B cell (primary cell): ENCODE measurements at regions not wholly inside any gene's neighbourhood (a gene's known extent, or its start where the extent isn't known, plus 50 kb on each side); places are given as distances from the start of the nearest gene placed in this dataset.

Experiments
- ATAC-seq: fragments of 200-7000 bp; cut with Tn5 transposase; one replicate; pipeline ENCODE4 v1.10.0; 2021; ENCODE audit warnings: low read depth, mild to moderate bottlenecking, moderate number of reproducible peaks, moderate library complexity
- CTCF ChIA-PET: fragments of 350-600 bp; sonication (Branson Sonifier 250); formaldehyde crosslinking; loops from one replicate; lab custom pipeline; 2021; ENCODE audit warnings: antibody characterized with exemption, inconsistent platforms; lab: Charles Lee
- POLR2A ChIA-PET: fragments of 350-600 bp; sonication (Branson Sonifier 250); formaldehyde crosslinking; loops from one replicate; lab custom pipeline; 2021; ENCODE audit warnings: antibody characterized with exemption; lab: Charles Lee
- DNase-seq: peaks from one replicate; pipeline ENCODE4 v3.0.0; 2013
- H2AFZ ChIP-seq: 2 replicates; pipeline ENCODE4 v1.6.1; 2012; ENCODE audit warnings: mild to moderate bottlenecking, low read depth, low read length; ENCODE audit not compliant: insufficient read depth, poor library complexity, severe bottlenecking
- H3K27ac ChIP-seq, 2 donors: 1 replicate in 1 of 2; 2 replicates in 1 of 2; pipeline ENCODE4 v1.5.1; 2012 to 2013; ENCODE audit warnings: low read length in 2 of 2, mild to moderate bottlenecking in 2 of 2, moderate library complexity in 1 of 2
- H3K27me3 ChIP-seq, 4 experiments: fragments of 200-600 bp in 1 of 4; sonication (generic) in 1 of 4; replicated peaks in 1 of 4; 1 replicate in 2 of 4; 2 replicates in 2 of 4; pipeline versions ENCODE4 v1.6.1 to v1.7.0; 2013 to 2016; ENCODE audit warnings: low read length in 3 of 4, mild to moderate bottlenecking in 2 of 4, mixed read lengths in 1 of 4, moderate library complexity in 1 of 4; ENCODE audit not compliant: insufficient read depth in 4 of 4, control insufficient read depth in 3 of 4; ENCODE audit errors: control extremely low read depth in 1 of 4
- H3K36me3 ChIP-seq, 2 experiments: replicated peaks in 1 of 2; 1 replicate in 1 of 2; 2 replicates in 1 of 2; pipeline versions ENCODE4 v1.6.1 to v1.7.1; 2013; ENCODE audit warnings: low read length in 1 of 2; ENCODE audit not compliant: insufficient read depth in 2 of 2, control insufficient read depth in 1 of 2; ENCODE audit errors: control extremely low read depth in 1 of 2, extremely low read depth in 1 of 2
- H3K4me1 ChIP-seq, 2 donors: fragments of 200-600 bp in 1 of 2; sonication (generic) in 1 of 2; 1 replicate in 1 of 2; 2 replicates in 1 of 2; pipeline versions ENCODE4 v1.5.1 to v1.6.1; 2013 to 2017; ENCODE audit warnings: low read length in 2 of 2; ENCODE audit not compliant: control insufficient read depth in 2 of 2, insufficient read depth in 2 of 2
- H3K4me2 ChIP-seq: replicated peaks from 2 replicates; pipeline ENCODE3; 2012; ENCODE audit warnings: mild to moderate bottlenecking, low read depth, low read length; ENCODE audit not compliant: poor library complexity, severe bottlenecking
- H3K4me3 ChIP-seq, 5 experiments: fragments of 200-600 bp in 1 of 5; sonication (generic) in 1 of 5; 1 replicate in 3 of 5; 2 replicates in 2 of 5; pipeline versions ENCODE4 v1.5.1 to v1.7.0; 2011 to 2016; ENCODE audit warnings: low read length in 4 of 5, mild to moderate bottlenecking in 4 of 5, low read depth in 2 of 5, control low read depth in 1 of 5, moderate library complexity in 1 of 5; ENCODE audit not compliant: insufficient read depth in 1 of 5; ENCODE audit errors: control extremely low read depth in 1 of 5, extremely low read depth in 1 of 5
- H3K79me2 ChIP-seq: fragments of 200-600 bp; sonication (generic); one replicate; pipeline ENCODE4 v1.6.0; 2016; ENCODE audit warnings: low read length; ENCODE audit not compliant: control insufficient read depth, insufficient read depth
- H3K9ac ChIP-seq: fragments of 200-600 bp; sonication (generic); 2 replicates; pipeline ENCODE4 v1.6.1; 2017; ENCODE audit warnings: mild to moderate bottlenecking, low read length, moderate library complexity
- H3K9me3 ChIP-seq, 3 donors: one replicate each; pipeline versions ENCODE4 v1.6.1 to v1.7.1; 2013; ENCODE audit warnings: low read length in 2 of 3; ENCODE audit not compliant: control insufficient read depth in 2 of 3, insufficient read depth in 1 of 3; ENCODE audit errors: control extremely low read depth in 1 of 3
- H4K20me1 ChIP-seq: 2 replicates; pipeline ENCODE4 v1.6.0; 2012; ENCODE audit warnings: mild to moderate bottlenecking, low read length; ENCODE audit not compliant: insufficient read depth, control insufficient read depth, poor library complexity, severe bottlenecking
- H3K27ac Mint-ChIP-seq: one replicate; pipeline ENCODE4 v1.8.0; 2021; ENCODE audit warnings: mixed read lengths
- H3K27me3 Mint-ChIP-seq: one replicate; pipeline ENCODE4 v1.8.0; 2021; ENCODE audit warnings: mixed read lengths
- H3K4me1 Mint-ChIP-seq: one replicate; pipeline ENCODE4 v1.8.0; 2021; ENCODE audit warnings: mixed read lengths
- H3K4me3 Mint-ChIP-seq: one replicate; pipeline ENCODE4 v1.8.0; 2021; ENCODE audit warnings: mixed read lengths
- H3K9me3 Mint-ChIP-seq: one replicate; pipeline ENCODE4 v1.8.0; 2022; ENCODE audit warnings: mixed read lengths; ENCODE audit not compliant: insufficient read depth
- EZH2 ChIP-seq: IDR thresholded peaks from 2 replicates; pipeline ENCODE4 v1.6.1; 2012; ENCODE audit warnings: borderline replicate concordance, low read depth, mild to moderate bottlenecking, moderate library complexity, low read length; ENCODE audit not compliant: insufficient read depth, poor library complexity, severe bottlenecking
- WGBS: methylation state at CpG from one replicate; pipeline ENCODE4 v1.1.5; 2013; ENCODE audit warnings: missing lambda C conversion rate; ENCODE audit not compliant: insufficient coverage; 5-methylcytosine and 5-hydroxymethylcytosine counted together
- intact Hi-C: fragments of 100-400 bp; cut with micrococcal nuclease; formaldehyde crosslinking; loops from one replicate; pipeline ENCODE4 v1.10.0; 2022
- TF ChIP-seq, protein P1 (sequence below): fragments of 200-600 bp; IDR thresholded peaks from one replicate; pipeline ENCODE4 v1.8.0; 2022; ENCODE audit warnings: antibody characterized with exemption, mild to moderate bottlenecking

DNA sequence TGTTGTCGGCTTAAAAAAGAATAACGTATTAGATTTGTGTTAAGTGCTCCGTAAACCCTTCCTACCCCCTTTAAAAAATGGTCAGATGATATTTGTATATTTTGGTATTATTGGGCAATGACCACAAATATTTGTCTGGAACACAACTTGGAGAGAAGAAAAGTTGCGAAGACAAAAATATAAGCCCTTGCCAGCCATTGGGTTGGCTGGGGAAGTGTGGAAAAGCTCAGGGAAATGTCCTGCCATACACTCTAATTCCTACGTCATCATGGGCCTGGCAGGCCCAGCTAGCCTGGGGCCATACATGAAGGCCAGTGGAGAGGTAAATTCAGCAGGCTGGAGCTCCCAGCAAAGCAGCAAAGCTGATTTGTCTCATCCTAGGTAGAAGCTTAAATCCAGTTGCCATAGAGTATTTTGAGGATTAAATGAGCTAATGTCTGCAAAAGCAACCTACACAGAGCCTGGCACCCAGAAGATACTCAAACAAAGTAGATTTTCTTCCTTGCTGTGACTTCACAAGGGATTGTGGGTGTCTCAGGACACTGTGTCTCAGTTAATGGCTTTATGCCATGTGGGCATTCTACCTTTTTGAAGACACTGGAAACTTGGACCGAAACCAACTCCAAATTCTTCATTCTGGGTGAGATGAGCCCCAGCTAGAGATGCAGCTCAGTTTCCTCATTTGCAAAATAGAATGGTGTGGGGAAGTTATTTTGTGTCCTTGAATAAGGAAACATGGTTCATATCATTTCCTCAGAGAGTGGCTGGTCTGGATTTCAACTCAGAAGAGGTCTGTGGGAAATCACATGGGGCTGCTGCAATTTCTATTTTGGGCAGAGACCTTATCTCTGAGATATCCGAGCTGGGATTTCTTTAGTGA is 87.9 kb upstream of the MAP4K3 start:
- peaks cover 0 to 9% (median 8%) of the 10 kb centered on the region in 3 donors for H3K9me3 ChIP-seq

More for the DNA sequence above, 87.9 kb upstream of the MAP4K3 start:
- H3K4me3 ChIP-seq, result no peak overlapping the region
- no peak overlapping the region for H3K9ac ChIP-seq
- ChIA-PET CTCF (interaction anchor here (0.9 to 1.1 kb wide), 2 partner anchors 9 to 13 kb away, joined by 3 to 4 read pairs; no protein-coding TSS in a partner anchor), POLR2A (interaction anchor here (0.5 kb wide), 1 partner anchor 100 kb away, joined by 9 read pairs; no protein-coding TSS in a partner anchor)
- no peak overlapping the region for H2AFZ ChIP-seq
- TF ChIP-seq EZH2, result no peak
- TF ChIP-seq, protein P1, sequence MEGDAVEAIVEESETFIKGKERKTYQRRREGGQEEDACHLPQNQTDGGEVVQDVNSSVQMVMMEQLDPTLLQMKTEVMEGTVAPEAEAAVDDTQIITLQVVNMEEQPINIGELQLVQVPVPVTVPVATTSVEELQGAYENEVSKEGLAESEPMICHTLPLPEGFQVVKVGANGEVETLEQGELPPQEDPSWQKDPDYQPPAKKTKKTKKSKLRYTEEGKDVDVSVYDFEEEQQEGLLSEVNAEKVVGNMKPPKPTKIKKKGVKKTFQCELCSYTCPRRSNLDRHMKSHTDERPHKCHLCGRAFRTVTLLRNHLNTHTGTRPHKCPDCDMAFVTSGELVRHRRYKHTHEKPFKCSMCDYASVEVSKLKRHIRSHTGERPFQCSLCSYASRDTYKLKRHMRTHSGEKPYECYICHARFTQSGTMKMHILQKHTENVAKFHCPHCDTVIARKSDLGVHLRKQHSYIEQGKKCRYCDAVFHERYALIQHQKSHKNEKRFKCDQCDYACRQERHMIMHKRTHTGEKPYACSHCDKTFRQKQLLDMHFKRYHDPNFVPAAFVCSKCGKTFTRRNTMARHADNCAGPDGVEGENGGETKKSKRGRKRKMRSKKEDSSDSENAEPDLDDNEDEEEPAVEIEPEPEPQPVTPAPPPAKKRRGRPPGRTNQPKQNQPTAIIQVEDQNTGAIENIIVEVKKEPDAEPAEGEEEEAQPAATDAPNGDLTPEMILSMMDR, result no peak
- H3K27ac Mint-ChIP-seq, result peak overlapping the region; percentile 17
- WGBS, result 100% methylated on average over 1 of the region's 7 CpGs
- DNase-seq, result no peak
- intact Hi-C loops, result loop anchor here (5.0 kb wide), 1 partner anchor 88 kb away; the partner anchor contains the start of gene MAP4K3
- H3K27me3 Mint-ChIP-seq, result no peaks in the 10 kb centered on the region
- no peaks in the 10 kb centered on the region for H4K20me1 ChIP-seq
- no peak for ATAC-seq
- H3K27me3 ChIP-seq, result peaks cover 0 to 2% (median 0%) of the 10 kb centered on the region in 4 experiments
- H3K36me3 ChIP-seq, result no peaks in the 10 kb centered on the region
- peaks cover 29 to 30% of the 10 kb centered on the region in 2 donors for H3K4me1 ChIP-seq
- no peaks in the 10 kb centered on the region for H3K79me2 ChIP-seq
- H3K27ac ChIP-seq, result no peak overlapping the region
- H3K4me2 ChIP-seq, result peak overlapping the region; percentile 26
- peaks cover 6% of the 10 kb centered on the region for H3K9me3 Mint-ChIP-seq
- peaks cover 40% of the 10 kb centered on the region for H3K4me1 Mint-ChIP-seq
- no peak overlapping the region for H3K4me3 Mint-ChIP-seq
